SK-N-MC (cell line): ENCODE measurements at regions not wholly inside any gene's neighbourhood (a gene's known extent, or its start where the extent isn't known, plus 50 kb on each side); places are given as distances from the start of the nearest gene placed in this dataset.

Experiments used
- EZH2 ChIP-seq: fragments of 200-600 bp; sonication (generic); IDR thresholded peaks from one replicate; pipeline ENCODE4 v1.6.1; 2017; ENCODE audit warnings: antibody characterized with exemption
- POLR2AphosphoS5 ChIP-seq: IDR thresholded peaks from 2 replicates; pipeline ENCODE4 v1.6.1; 2012; ENCODE audit warnings: mild to moderate bottlenecking, low read depth, low read length, borderline replicate concordance

- TF ChIP-seq POLR2AphosphoS5 (no peak), EZH2 (no peak)
These were observed 117.3 kb downstream of the FAT4 start for GRCh38 chr4:125432078-125432477.
